RPMI8226 (cell line): ENCODE measurements at regions not wholly inside any gene's neighbourhood (a gene's known extent, or its start where the extent isn't known, plus 50 kb on each side); places are given as distances from the start of the nearest gene placed in this dataset.

Experiments used
- DNase-seq: peaks from one replicate; pipeline ENCODE4 v3.0.0-alpha.2; 2015

DNA sequence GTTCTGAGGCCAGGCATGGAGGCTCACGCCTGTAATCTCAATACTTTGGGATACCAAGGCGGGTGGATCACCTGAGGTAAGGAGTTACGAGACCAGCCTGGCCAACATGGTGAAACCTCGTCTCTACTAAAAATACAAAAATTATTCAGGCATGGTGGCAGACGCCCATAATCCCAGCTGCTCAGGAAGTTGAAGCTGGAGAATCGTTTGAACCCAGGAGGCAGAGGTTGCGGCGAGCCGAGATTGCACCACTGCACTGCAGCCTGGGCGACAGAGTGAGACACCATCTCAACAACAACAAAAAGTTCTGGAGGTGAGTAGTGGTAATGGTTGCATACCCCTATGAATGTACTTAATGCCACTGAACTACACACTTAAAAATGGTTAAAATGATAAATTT, 60.3 kb upstream of the SP4 start:
- no peak for DNase-seq

- DNase-seq, result no peak
These were observed 59.6 kb upstream of the SP4 start for GRCh38 chr7:21368317-21368716.

GRCh38 chr7:21370283-21370982, 57.5 kb upstream of the SP4 start:
- no peak for DNase-seq

DNA sequence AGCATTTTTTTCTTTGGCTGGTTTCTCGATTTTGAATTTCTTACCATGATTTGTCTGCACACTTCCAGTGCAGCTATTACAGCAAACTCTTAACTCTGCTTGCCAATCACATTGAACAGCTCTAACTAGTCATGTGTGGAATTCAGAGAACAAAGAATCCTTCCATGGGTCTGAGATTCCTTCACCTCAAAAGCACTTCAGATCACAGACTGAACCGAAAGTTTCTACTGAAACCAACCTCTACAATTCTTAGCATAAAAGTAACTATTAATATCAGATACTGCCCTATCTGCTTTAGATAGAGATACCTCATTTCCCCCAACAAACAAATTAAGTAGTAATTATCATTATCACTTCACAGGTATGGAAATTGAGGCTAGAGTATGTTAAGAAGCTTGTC, 56.5 kb upstream of the SP4 start:
- no peak for DNase-seq

GRCh38 chr7:21373031-21373430, 54.9 kb upstream of the SP4 start:
- DNase-seq, result no peak

DNA sequence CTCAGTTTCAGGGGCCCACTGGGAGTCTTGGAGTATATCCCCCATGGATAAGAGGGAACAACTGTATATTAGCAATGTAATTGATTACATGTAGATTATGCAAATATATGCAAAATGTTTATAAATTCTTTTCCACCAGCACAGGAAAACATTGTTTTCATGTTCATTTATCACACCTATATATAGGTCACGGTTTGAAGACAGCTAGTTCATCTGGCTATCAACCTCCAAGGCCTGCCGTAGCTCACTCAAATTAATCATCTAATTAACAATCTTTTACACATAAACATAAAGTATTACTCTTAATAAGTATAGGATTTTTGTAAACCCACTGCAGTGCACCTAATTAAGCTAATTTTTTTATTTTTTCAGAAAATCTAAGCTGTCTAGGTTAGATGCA, 53.7 kb upstream of the SP4 start:
- DNase-seq, result no peak

DNA sequence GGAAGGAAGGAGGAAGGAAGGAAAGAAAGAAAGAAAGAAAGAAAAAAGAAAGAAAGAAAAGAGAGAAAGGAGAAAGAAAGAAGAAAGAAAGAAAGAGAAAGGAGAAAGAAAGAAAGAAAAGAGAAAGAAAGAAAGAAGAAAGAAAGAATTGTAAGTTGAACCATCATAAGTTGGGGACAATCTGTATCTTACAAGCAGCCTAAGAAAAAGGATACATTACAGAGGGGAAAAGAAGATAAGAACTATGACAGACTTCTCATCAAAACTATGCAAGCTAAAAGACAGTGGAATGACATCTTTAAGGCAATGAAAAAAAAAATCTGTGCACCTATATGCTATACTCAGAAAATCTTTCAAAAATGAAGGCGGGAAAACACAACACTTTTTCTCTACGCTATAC, 50.3 kb upstream of the SP4 start:
- DNase-seq, result no peak
